ENCODE measurements at regions not wholly inside any gene's neighbourhood (a gene's known extent, or its start where the extent isn't known, plus 50 kb on each side); places are given as distances from the start of the nearest gene placed in this dataset.

DNA sequence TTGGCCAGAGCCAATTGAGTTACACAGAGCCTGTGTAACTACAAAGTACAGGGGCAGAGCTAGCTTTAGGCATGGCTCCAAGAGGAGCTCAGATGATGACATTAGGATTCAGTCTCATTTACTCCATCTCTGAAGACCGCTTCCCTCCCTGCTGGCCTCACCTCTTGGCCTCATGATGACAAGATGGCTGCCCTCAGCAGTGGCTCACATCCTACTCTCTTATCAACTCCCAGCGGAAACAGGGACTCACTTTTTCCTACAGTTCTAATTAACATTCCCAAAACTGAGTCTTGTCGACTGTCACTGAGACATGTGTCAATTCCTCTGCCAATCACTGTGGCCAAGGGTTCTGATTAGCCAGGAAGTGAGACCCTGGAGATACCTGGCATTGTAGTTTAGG, 59.4 kb upstream of the ECE1 start:
- TF ChIP-seq CTCF (IDR thresholded peaks at IDR 0.05; ENCODE audit: poor library complexity, severe bottlenecking) = no peak
- TF ChIP-seq EP300 (conservative IDR thresholded peaks at IDR 0.05; ENCODE audit: poor library complexity, severe bottlenecking) = no peak
- no peak for TF ChIP-seq TAF1 (IDR thresholded peaks at IDR 0.05; ENCODE audit: low read depth)
- no peak for TF ChIP-seq POLR2AphosphoS5 (IDR thresholded peaks at IDR 0.05)
- no peak for TF ChIP-seq REST (IDR thresholded peaks at IDR 0.05; ENCODE audit: borderline replicate concordance)
- no peak for TF ChIP-seq EZH2 (IDR thresholded peaks at IDR 0.05; ENCODE audit: borderline replicate concordance, insufficient read depth, low read length, poor library complexity, severe bottlenecking)
- no peak for TF ChIP-seq MXI1 (conservative IDR thresholded peaks at IDR 0.05; ENCODE audit: poor library complexity, severe bottlenecking)
- no peak for TF ChIP-seq SMC3 (conservative IDR thresholded peaks at IDR 0.05; ENCODE audit: poor library complexity)
